ENCODE measurements at regions not wholly inside any gene's neighbourhood (a gene's known extent, or its start where the extent isn't known, plus 50 kb on each side); places are given as distances from the start of the nearest gene placed in this dataset.

GRCh38 chr6:105644073-105644489, 241.2 kb upstream of the PREP start:
- no peak for FAIRE-seq

GRCh38 chr6:105642708-105643107, 239.8 kb upstream of the PREP start:
- FAIRE-seq = no peak

GRCh38 chr6:105641504-105641903, 238.6 kb upstream of the PREP start:
- FAIRE-seq = no peak

DNA sequence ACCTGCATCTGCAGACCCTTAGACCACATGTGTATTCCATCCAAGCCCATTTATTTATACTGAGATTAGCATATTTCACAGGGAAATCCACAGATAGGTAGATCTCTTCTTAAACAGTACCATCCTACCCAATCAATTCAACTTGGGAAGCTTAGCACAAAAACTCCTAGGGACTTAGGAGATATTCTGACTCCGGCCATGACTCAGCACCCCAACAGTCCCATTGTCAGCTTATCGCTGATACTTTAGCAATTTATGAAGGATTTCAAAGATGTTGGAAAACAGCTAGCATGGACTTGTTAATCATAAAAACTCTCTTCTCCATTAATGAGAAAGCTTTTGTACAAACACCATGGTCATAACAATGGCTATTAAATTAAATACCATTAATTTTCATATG, 236.2 kb upstream of the PREP start:
- FAIRE-seq = no peak

- no peak for FAIRE-seq
Measured at GRCh38 chr6:105633814-105634213, 230.9 kb upstream of the PREP start.

DNA sequence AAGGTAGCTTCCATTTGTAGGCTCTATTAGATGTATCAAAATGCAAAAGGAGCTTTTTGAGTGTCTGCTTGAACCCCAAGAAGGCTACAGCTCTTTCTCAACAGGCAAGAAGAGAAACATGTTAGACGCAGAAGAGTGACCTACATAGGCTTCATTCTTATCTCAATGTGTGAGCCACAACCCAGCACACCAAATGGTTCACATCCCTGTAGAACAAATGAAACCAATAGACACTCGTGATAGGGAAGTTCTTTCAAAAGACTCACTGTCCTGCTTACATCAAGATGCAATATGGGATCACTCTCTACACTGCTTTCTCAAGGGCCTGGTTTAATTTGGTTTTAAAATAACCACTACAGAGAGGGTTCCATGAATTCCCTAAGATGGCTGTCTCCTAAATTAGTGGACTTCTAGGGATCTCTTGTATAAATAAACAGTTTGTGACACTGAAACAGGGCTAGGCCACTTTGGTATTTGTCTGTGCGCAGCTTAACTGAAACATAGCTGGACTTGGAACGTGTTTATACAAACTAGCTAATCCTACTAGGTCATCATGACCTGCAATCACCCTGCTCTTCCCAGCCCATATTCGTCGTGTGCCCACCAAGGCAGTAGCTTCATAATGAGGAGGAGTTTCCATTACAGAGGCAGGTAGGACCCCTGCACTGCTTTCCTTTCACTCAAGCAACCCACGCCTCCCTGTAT, 225.4 kb upstream of the PREP start:
- no peak for FAIRE-seq

- no peak for FAIRE-seq
Measured at GRCh38 chr6:105626295-105627158, 223.6 kb upstream of the PREP start.

GRCh38 chr6:105624021-105624420, 221.1 kb upstream of the PREP start:
- FAIRE-seq = no peak

DNA sequence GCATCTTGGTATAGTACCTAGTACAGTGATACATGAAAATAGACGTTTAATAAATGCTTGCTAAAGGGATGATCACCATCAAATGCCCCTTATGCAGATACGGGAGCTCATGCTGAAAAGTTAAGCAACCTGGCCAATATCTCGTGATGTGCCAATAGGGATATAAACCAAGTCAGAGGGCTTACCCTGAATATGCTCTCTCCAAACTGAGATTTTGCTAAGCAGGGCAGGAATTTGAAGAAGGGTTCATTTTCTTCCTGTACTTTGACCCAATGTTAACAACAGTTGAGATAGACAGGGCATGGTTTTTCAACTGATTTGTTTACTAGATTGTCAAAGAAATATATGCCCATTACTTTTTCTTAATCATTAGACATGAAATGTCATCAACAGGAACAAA, 219.3 kb upstream of the PREP start:
- FAIRE-seq = no peak

DNA sequence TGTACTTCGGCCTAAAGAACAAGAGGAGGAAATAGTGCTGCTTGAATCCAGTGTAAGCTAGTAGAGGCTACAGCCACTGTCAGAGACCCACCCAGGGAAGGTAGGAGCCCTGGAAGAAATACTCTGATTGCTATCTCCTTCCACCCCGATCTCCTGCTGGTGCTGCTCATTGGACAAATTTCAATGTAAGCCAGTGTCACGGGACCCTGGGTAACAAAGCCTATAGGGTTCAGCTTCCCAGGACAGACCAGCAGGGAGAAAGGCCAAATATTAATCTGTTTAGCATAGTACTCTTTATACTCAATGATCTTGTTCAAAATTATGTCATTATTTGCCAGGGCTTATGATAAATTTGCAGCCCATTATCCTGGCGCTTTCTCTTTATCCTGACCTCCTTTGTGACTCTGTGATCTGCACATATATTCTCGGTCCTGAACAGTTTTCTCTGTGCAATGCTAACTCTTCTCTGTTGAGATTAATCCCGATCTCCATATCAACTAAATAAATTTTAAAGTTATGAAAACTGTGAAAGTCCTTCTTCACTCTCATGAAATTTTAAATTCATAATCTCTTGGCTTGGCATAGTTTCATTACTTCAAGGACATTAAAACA, 218.8 kb upstream of the PREP start:
- no peak for FAIRE-seq

GRCh38 chr6:105620878-105621277, 218.0 kb upstream of the PREP start:
- FAIRE-seq = no peak

- FAIRE-seq = no peak
Measured at GRCh38 chr6:105619971-105620741, 217.3 kb upstream of the PREP start.

DNA sequence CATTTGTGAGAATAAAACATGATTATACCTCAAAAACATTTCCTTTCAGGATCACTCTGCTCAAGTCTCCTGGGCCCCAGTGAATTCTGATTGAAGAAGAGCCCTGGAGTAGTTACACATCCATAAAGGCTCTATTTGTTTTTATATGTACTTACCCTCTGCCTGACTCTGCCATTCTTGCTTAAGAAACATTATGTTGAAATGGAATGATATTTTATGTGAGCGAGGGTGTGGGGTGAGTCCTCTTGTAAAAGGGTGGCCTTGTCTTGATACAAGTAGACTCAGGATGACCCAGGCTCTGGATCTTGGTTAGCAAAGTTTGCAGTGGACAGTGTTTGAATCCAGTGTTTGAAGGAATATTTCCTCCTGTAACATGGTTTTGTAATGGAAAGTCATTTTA, 215.4 kb upstream of the PREP start:
- no peak for FAIRE-seq

- FAIRE-seq = no peak
Measured at GRCh38 chr6:105616521-105616920, 213.6 kb upstream of the PREP start.

GRCh38 chr6:105611606-105612005, 208.7 kb upstream of the PREP start:
- FAIRE-seq = no peak

- FAIRE-seq = no peak
Measured at GRCh38 chr6:105609375-105609991, 206.6 kb upstream of the PREP start.

DNA sequence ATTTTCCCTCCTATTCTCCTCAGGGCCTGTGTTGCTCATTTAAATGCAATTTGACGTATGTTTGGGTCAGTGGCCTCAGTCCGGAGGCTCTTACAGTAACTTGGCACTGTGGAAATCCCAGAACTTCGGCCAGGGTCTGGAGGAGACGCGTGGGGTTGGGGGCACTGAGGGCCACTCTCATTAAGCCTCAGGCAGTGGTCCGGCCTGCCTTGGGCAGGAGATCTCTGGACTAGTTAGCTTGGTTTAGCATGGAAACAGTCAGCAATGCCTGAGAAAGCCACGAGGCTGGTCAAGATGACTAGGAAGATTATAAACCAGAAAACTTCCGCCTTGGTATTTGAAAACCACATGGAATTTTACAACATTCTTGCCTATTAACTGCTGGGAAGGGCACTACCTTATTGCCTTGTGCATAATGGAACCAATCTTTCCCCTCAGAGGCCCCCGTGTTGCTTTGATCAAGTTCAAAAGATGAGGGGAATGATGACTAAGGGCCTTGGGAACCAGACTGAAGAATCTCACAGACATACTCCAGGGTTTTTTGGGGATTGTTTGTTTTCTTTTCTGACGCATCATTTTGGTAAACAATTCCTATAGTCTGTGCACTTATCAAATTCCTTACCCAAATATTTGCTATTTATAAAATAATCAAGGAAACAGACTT, 206.0 kb upstream of the PREP start:
- FAIRE-seq = no peak

- no peak for FAIRE-seq
Measured at GRCh38 chr6:105607636-105608621, 205.0 kb upstream of the PREP start.

DNA sequence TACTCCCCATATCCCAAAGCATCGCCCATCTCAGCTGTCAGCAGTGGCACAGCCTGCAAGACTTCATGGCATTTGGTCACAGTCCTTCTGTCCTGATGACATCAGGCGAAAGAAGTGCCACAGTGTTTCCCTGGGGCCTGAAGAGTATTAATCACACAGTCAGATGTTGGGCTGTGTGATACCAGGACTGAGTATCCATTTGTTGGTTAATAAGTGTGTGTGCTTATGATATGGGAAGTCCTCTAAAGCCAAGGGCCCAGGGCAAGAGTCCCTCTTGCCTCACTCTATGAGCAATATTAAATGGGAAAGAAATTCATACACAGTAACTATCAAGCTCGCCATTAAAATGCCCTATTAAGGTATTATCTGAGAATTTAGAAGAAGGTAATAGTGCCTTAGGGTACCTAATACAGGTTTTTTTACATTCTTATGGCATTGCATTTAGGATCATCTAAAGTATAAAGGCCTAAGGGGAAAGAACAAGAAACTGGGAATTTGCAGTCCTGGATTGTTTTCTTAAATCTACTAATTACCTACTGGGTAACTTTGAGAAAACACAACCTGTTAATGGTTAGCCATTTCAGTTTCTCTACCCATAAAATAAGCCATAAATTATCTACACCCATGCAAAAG, 204.1 kb upstream of the PREP start:
- no peak for FAIRE-seq

DNA sequence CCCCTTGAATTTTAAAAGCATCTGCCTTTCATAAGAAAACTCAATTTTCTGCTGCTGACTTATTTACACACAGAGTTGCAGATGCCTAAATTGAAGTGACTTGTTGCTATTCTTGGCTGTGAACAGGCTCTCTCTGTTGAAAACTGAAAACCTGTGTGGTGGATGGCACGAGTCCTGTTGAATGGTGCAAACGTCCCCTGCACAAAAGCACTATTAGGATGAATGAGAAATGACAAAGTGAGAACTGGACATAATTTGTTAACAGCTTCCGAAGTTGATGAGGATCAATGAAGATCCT, 201.7 kb upstream of the PREP start:
- no peak for FAIRE-seq

Measured in colon (tissue), 2 donors.